Upper lobe of right lung (tissue), 1 donor: ENCODE measurements at regions not wholly inside any gene's neighbourhood (a gene's known extent, or its start where the extent isn't known, plus 50 kb on each side); places are given as distances from the start of the nearest gene placed in this dataset.
"Not testable (repeated sequence)": the region's sequence is repeated elsewhere in the genome, so short reads cannot be mapped to it uniquely, and the experiment has no call there.

Experiments used
- ATAC-seq: fragments of 200-7000 bp; cut with Tn5 transposase; one replicate; pipeline ENCODE4 v1.9.1; 2020; ENCODE audit warnings: mild to moderate bottlenecking, moderate library complexity
- DNase-seq: peaks from one replicate; pipeline ENCODE4 v3.0.0-alpha.2; 2020
- H3K27ac ChIP-seq: fragments of 200-600 bp; one replicate; pipeline ENCODE4 v1.8.0; 2022
- H3K27me3 ChIP-seq: fragments of 200-600 bp; one replicate; pipeline ENCODE4 v1.8.0; 2022; ENCODE audit warnings: mild to moderate bottlenecking
- H3K36me3 ChIP-seq: fragments of 200-600 bp; one replicate; pipeline ENCODE4 v1.8.0; 2022
- H3K4me1 ChIP-seq: fragments of 200-600 bp; one replicate; pipeline ENCODE4 v1.8.0; 2022
- H3K4me3 ChIP-seq: fragments of 200-600 bp; one replicate; pipeline ENCODE4 v1.8.0; 2022; ENCODE audit warnings: mild to moderate bottlenecking
- H3K9me3 ChIP-seq: fragments of 200-600 bp; one replicate; pipeline ENCODE4 v1.8.0; 2022
- CTCF ChIP-seq: fragments of 200-600 bp; IDR thresholded peaks from one replicate; pipeline ENCODE4 v1.8.0; 2022; ENCODE audit warnings: antibody characterized with exemption
- intact Hi-C: fragments of 100-400 bp; cut with DNase I; formaldehyde crosslinking; loops from one replicate; pipeline ENCODE4 v1.11.0; 2022
- donor health status: DM: no; HTN: yes; CAD: no; lungs with severe emphysema.

GRCh38 chr18:78507217-78507616, 472.4 kb upstream of the SALL3 start:
- DNase-seq (no peak), ATAC-seq (no peak)
- no peaks in the 10 kb centered on the region for H3K36me3 ChIP-seq
- H3K9me3 ChIP-seq: no peaks in the 10 kb centered on the region
- H3K27ac ChIP-seq: no peak overlapping the region
- TF ChIP-seq CTCF: no peak
- no peaks in the 10 kb centered on the region for H3K4me1 ChIP-seq
- no peak overlapping the region for H3K4me3 ChIP-seq
- intact Hi-C loops: no loop called here
- no peaks in the 10 kb centered on the region for H3K27me3 ChIP-seq

- H3K4me1 ChIP-seq, H3K4me3 ChIP-seq, intact Hi-C loops, H3K27ac ChIP-seq, ATAC-seq, DNase-seq, H3K27me3 ChIP-seq, H3K36me3 ChIP-seq, H3K9me3 ChIP-seq: not testable (repeated sequence)
These were observed 471.3 kb upstream of the SALL3 start for GRCh38 chr18:78508228-78508824.

- Histone ChIP-seq H3K27me3 (no peaks in the 10 kb centered on the region), H3K4me1 (no peaks in the 10 kb centered on the region), H3K4me3 (no peak overlapping the region), H3K9me3 (no peaks in the 10 kb centered on the region), H3K27ac (no peak overlapping the region), H3K36me3 (no peaks in the 10 kb centered on the region)
- intact Hi-C loops: no loop called here
- ATAC-seq (no peak), DNase-seq (no peak)
- no peak for TF ChIP-seq CTCF
These were observed 469.5 kb upstream of the SALL3 start for GRCh38 chr18:78510091-78510490.

- Histone ChIP-seq H3K4me3 (no peak overlapping the region), H3K4me1 (no peaks in the 10 kb centered on the region), H3K27me3 (no peaks in the 10 kb centered on the region), H3K27ac (no peak overlapping the region), H3K36me3 (no peaks in the 10 kb centered on the region), H3K9me3 (no peaks in the 10 kb centered on the region)
- DNase-seq (no peak), ATAC-seq (no peak)
- intact Hi-C loops: no loop called here
- TF ChIP-seq CTCF: no peak
These were observed 469.0 kb upstream of the SALL3 start for GRCh38 chr18:78510636-78511035.

GRCh38 chr18:78511666-78512601, 467.7 kb upstream of the SALL3 start:
- no peak overlapping the region for H3K4me3 ChIP-seq
- no peak overlapping the region for H3K27ac ChIP-seq
- ATAC-seq (peak; percentile 35), DNase-seq (no peak)
- no peak for TF ChIP-seq CTCF
- no peaks in the 10 kb centered on the region for H3K4me1 ChIP-seq
- no peaks in the 10 kb centered on the region for H3K36me3 ChIP-seq
- H3K9me3 ChIP-seq: no peaks in the 10 kb centered on the region
- intact Hi-C loops: no loop called here
- no peaks in the 10 kb centered on the region for H3K27me3 ChIP-seq

- TF ChIP-seq CTCF: no peak
- no peaks in the 10 kb centered on the region for H3K4me1 ChIP-seq
- DNase-seq (no peak), ATAC-seq (no peak)
- no peaks in the 10 kb centered on the region for H3K27me3 ChIP-seq
- H3K4me3 ChIP-seq: no peak overlapping the region
- no peak overlapping the region for H3K27ac ChIP-seq
- H3K9me3 ChIP-seq: no peaks in the 10 kb centered on the region
- no peaks in the 10 kb centered on the region for H3K36me3 ChIP-seq
- intact Hi-C loops: no loop called here
These were observed 464.5 kb upstream of the SALL3 start for GRCh38 chr18:78514910-78515670.
